ENCODE measurements at regions not wholly inside any gene's neighbourhood (a gene's known extent, or its start where the extent isn't known, plus 50 kb on each side); places are given as distances from the start of the nearest gene placed in this dataset.

- Histone ChIP-seq H4K5ac (ENCODE audit: insufficient read length, low read depth, low read length) (no peak overlapping the region), H4K91ac (ENCODE audit: insufficient read length, low read depth, low read length) (no peak overlapping the region), H3K27ac (ENCODE audit: insufficient read length, low read depth, low read length) (no peak overlapping the region), H3K4ac (ENCODE audit: low read depth, low read length) (no peak overlapping the region), H2AK5ac (ENCODE audit: insufficient read length, low read length) (no peak overlapping the region), H3K56ac (ENCODE audit: insufficient read length, low read depth, low read length) (no peak overlapping the region), H2BK20ac (ENCODE audit: low read depth, low read length, poor library complexity, severe bottlenecking) (no peak overlapping the region), H4K8ac (replicated peaks; ENCODE audit: insufficient read length, low read depth, low read length) (no peak overlapping the region), H3T11ph (ENCODE audit: low read length) (no peak overlapping the region), H3K23ac (ENCODE audit: insufficient read length, low read depth, low read length) (no peak overlapping the region), H2BK120ac (ENCODE audit: low read depth, low read length, poor library complexity, severe bottlenecking) (no peak overlapping the region), H3K79me2 (ENCODE audit: insufficient read depth, low read length) (no peaks in the 10 kb centered on the region), H2BK5ac (ENCODE audit: insufficient read length, low read length) (no peak overlapping the region), H3K4me1 (ENCODE audit: insufficient read depth, low read length) (no peaks in the 10 kb centered on the region), H4K20me1 (ENCODE audit: control insufficient read depth, insufficient read depth, insufficient read length) (no peaks in the 10 kb centered on the region), H2BK12ac (ENCODE audit: insufficient read length, low read depth, low read length) (no peak overlapping the region), H3K27me3 (ENCODE audit: insufficient read depth, low read length) (no peaks in the 10 kb centered on the region), H3K79me1 (ENCODE audit: insufficient read depth, low read depth, low read length, poor library complexity, severe bottlenecking) (no peaks in the 10 kb centered on the region), H3K9me3 (ENCODE audit: control insufficient read depth, low read depth, low read length) (no peaks in the 10 kb centered on the region), H3K14ac (ENCODE audit: insufficient read depth, low read length) (no peak overlapping the region), H3K18ac (ENCODE audit: insufficient read length, low read depth, low read length) (no peak overlapping the region), H3K9ac (ENCODE audit: extremely low read depth, insufficient read length, low read length) (no peak overlapping the region), H2AFZ (ENCODE audit: low read length) (no peak overlapping the region), H2BK15ac (ENCODE audit: low read depth, low read length) (no peak overlapping the region), H3K23me2 (ENCODE audit: insufficient read length, low read depth, low read length, poor library complexity, severe bottlenecking) (no peaks in the 10 kb centered on the region), H3K4me2 (ENCODE audit: insufficient read depth, insufficient read length, low read length) (no peak overlapping the region)
- H3K4me3 Mint-ChIP-seq, result no peak overlapping the region
- DNase-seq, result no peak
- H3K9me3 Mint-ChIP-seq, result no peaks in the 10 kb centered on the region
- H3K4me1 Mint-ChIP-seq, result no peaks in the 10 kb centered on the region
- H3K36me3 Mint-ChIP-seq (ENCODE audit: insufficient read depth in 1 of 3, low read depth in 3 of 3), result no peaks in the 10 kb centered on the region
- H3K27ac Mint-ChIP-seq, result peak overlapping the region in 2 of 3 experiments; percentile 22 to 44; a peak in 1 of 7 replicates
- no peak for TF ChIP-seq CTCF (conservative IDR thresholded peaks at IDR 0.05)
- no CpG with 5 or more reads among the region's 4 CpGs for WGBS (ENCODE audit: extremely low coverage, insufficient read length, low lambda C conversion rate)
- H3K27me3 Mint-ChIP-seq (ENCODE audit: low read depth), result no peaks in the 10 kb centered on the region; the same call in 1 of the 2 replicates
These were observed 132.2 kb downstream of the GLUL start for GRCh38 chr1:182259229-182259872.

Data from H9 (cell line).